HepG2 (cell line): ENCODE measurements at regions not wholly inside any gene's neighbourhood (a gene's known extent, or its start where the extent isn't known, plus 50 kb on each side); places are given as distances from the start of the nearest gene placed in this dataset.

Experiments used
- ATAC-seq: fragments of 200-7000 bp; cut with Tn5 transposase; 3 replicates; pipeline ENCODE4 v1.9.1; 2020; ENCODE audit warnings: mild to moderate bottlenecking, moderate library complexity
- BruUV-seq: library from RNA; stranded (reverse); fragments of 400-500 nt; replicated peaks from 2 replicates; lab custom pipeline; 2021; lab: Mats Ljungman, UMichigan
- CTCF ChIA-PET: fragments of 300-600 bp; formaldehyde crosslinking; extraction: SDS; loops from one replicate; lab custom pipeline; 2021; ENCODE audit warnings: low total read pairs, inconsistent platforms, low intra/inter-chr PET ratio; lab: Yijun Ruan, JAX
- POLR2A ChIA-PET: fragments of 350-600 bp; sonication (Branson Sonifier 250); formaldehyde crosslinking; loops from one replicate; lab custom pipeline; 2020; ENCODE audit warnings: antibody characterized with exemption, inconsistent platforms; lab: Yijun Ruan, JAX
- DNase-seq: peaks from one replicate; pipeline ENCODE4 v3.0.0-alpha.2; 2015; ENCODE audit warnings: low spot score
- FAIRE-seq: peaks from 3 replicates; lab custom pipeline; 2011; peaks lifted over from hg19 to GRCh38; lab: Jason Lieb, UNC
- H2AFZ ChIP-seq: one replicate; pipeline ENCODE4 v1.6.1; 2011; ENCODE audit warnings: low read length, inconsistent platforms
- H3K27ac ChIP-seq: fragments of 300-600 bp; 3 replicates; pipeline ENCODE4 v1.8.0; 2011; ENCODE audit warnings: mixed run types, mild to moderate bottlenecking, mixed read lengths, low read length, inconsistent platforms; ENCODE audit not compliant: insufficient read depth; ENCODE audit errors: extremely low read length
- H3K27me3 ChIP-seq, 2 experiments: fragments of 200-600 bp in 1 of 2; 2 replicates in 1 of 2; 3 replicates in 1 of 2; pipeline versions ENCODE4 v1.6.0 to v1.8.0; 2011; ENCODE audit warnings: low read length in 2 of 2, mild to moderate bottlenecking in 2 of 2, moderate library complexity in 2 of 2, inconsistent platforms in 1 of 2; ENCODE audit not compliant: insufficient read depth in 2 of 2, control insufficient read depth in 1 of 2
- H3K36me3 ChIP-seq, 2 experiments: fragments of 200-600 bp in 1 of 2; replicated peaks in 1 of 2; 2 replicates in 1 of 2; 3 replicates in 1 of 2; pipeline versions ENCODE4 v1.5.1 to v1.8.0; 2011; ENCODE audit warnings: low read length in 2 of 2, inconsistent platforms in 1 of 2; ENCODE audit not compliant: insufficient read depth in 2 of 2, control insufficient read depth in 1 of 2
- H3K4me1 ChIP-seq: 2 replicates; pipeline ENCODE4 v1.5.1; 2012; ENCODE audit warnings: low read length, inconsistent platforms; ENCODE audit not compliant: insufficient read depth
- H3K4me2 ChIP-seq: 2 replicates; pipeline ENCODE4 v1.6.0; 2011; ENCODE audit warnings: low read depth, low read length, inconsistent platforms
- H3K4me3 ChIP-seq, 3 experiments: fragments of 200-600 bp in 1 of 3; sonication (generic), shearing (Covaris generic) in 1 of 3; replicated peaks in 1 of 3; 2 replicates each; pipeline ENCODE4 v1.5.1; 2011 to 2016; ENCODE audit warnings: low read length in 3 of 3, inconsistent platforms in 2 of 3, low read depth in 2 of 3, mild to moderate bottlenecking in 2 of 3, control low read depth in 1 of 3, mixed read lengths in 1 of 3; ENCODE audit not compliant: insufficient read depth in 1 of 3
- H3K79me2 ChIP-seq: one replicate; pipeline ENCODE4 v1.6.1; 2011; ENCODE audit warnings: low read length, inconsistent platforms; ENCODE audit not compliant: insufficient read depth
- H3K9ac ChIP-seq: 2 replicates; pipeline ENCODE4 v1.6.0; 2011; ENCODE audit warnings: mild to moderate bottlenecking, low read depth, low read length, inconsistent platforms; ENCODE audit not compliant: insufficient read depth
- H3K9me3 ChIP-seq: 2 replicates; pipeline ENCODE4 v1.5.1; 2012; ENCODE audit warnings: mild to moderate bottlenecking, low read length
- H4K20me1 ChIP-seq: 2 replicates; pipeline ENCODE4 v1.6.0; 2011; ENCODE audit warnings: inconsistent platforms, mild to moderate bottlenecking, low read length, moderate library complexity; ENCODE audit not compliant: insufficient read depth
- MAFF ChIP-seq: IDR thresholded peaks from 2 replicates; pipeline ENCODE4 v1.6.1; 2011; ENCODE audit warnings: low read depth, low read length, improper control_type of control experiment
- MAFK ChIP-seq, 2 experiments: IDR thresholded peaks in 1 of 2; conservative IDR thresholded peaks in 1 of 2; 2 replicates each; pipeline ENCODE4 v1.6.1; 2011; ENCODE audit warnings: improper control_type of control experiment in 2 of 2, low read length in 2 of 2
- ZNF496 ChIP-seq: sonication (generic); formaldehyde crosslinking; IDR thresholded peaks from 2 replicates; pipeline ENCODE4 v1.8.1; 2023; ENCODE audit warnings: mild to moderate bottlenecking, moderate library complexity, missing genetic modification reagents; ENCODE audit not compliant: insufficient replicate concordance
- WGBS: methylation state at CpG from one replicate; pipeline ENCODE4 v1.1.6; 2017; ENCODE audit warnings: low lambda C conversion rate; 5-methylcytosine and 5-hydroxymethylcytosine counted together
- in situ Hi-C: cut with HindIII; loops from 2 replicates; pipeline ENCODE4 v1.10.0; 2017; ENCODE audit warnings: low pct_unique_long_range_greater_than_20kb; ENCODE audit not compliant: extremely low pct_ligation_motif_present
- intact Hi-C: fragments of 100-400 bp; cut with micrococcal nuclease; formaldehyde crosslinking; loops from one replicate; pipeline ENCODE4 v1.10.0; 2022; ENCODE audit not compliant: unreplicated experiment
- TF ChIP-seq, protein P1 (sequence below): sonication (generic); formaldehyde crosslinking; IDR thresholded peaks from 2 replicates; pipeline ENCODE4 v1.9.0; 2022; ENCODE audit warnings: missing genetic modification reagents, mild to moderate bottlenecking, borderline replicate concordance

DNA sequence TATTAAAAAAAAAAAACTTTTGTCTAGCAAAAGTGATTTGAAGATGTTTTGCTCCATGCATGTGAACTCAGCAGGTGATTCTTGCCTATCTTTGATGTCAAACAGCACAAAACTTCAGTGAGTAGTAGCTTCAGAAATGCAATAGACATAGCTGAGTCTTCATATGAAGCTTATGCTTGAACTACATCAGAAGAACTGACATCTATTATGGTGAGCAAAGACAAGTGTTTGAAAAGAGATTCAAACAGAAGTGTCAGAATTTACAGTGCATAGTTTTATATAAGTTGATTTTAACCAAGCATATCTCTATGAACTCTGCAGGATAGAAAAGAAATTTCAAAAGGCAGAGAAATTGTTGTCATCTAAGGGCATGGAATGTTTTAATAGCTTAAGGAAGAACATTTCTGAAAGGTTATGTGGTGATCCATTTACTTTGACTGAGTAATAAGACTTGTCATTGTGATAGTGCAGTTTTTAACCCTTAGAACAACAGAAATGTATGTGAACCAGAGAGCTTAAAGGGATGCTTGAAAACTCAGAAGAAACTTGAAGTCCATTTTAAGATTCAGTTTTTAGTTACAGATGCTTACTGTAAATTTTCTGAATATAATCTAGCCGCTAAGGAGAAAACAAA, 351.4 kb downstream of the MDFIC start (continued):
- TF ChIP-seq, protein P1, sequence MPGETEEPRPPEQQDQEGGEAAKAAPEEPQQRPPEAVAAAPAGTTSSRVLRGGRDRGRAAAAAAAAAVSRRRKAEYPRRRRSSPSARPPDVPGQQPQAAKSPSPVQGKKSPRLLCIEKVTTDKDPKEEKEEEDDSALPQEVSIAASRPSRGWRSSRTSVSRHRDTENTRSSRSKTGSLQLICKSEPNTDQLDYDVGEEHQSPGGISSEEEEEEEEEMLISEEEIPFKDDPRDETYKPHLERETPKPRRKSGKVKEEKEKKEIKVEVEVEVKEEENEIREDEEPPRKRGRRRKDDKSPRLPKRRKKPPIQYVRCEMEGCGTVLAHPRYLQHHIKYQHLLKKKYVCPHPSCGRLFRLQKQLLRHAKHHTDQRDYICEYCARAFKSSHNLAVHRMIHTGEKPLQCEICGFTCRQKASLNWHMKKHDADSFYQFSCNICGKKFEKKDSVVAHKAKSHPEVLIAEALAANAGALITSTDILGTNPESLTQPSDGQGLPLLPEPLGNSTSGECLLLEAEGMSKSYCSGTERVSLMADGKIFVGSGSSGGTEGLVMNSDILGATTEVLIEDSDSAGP = no peak

DNA sequence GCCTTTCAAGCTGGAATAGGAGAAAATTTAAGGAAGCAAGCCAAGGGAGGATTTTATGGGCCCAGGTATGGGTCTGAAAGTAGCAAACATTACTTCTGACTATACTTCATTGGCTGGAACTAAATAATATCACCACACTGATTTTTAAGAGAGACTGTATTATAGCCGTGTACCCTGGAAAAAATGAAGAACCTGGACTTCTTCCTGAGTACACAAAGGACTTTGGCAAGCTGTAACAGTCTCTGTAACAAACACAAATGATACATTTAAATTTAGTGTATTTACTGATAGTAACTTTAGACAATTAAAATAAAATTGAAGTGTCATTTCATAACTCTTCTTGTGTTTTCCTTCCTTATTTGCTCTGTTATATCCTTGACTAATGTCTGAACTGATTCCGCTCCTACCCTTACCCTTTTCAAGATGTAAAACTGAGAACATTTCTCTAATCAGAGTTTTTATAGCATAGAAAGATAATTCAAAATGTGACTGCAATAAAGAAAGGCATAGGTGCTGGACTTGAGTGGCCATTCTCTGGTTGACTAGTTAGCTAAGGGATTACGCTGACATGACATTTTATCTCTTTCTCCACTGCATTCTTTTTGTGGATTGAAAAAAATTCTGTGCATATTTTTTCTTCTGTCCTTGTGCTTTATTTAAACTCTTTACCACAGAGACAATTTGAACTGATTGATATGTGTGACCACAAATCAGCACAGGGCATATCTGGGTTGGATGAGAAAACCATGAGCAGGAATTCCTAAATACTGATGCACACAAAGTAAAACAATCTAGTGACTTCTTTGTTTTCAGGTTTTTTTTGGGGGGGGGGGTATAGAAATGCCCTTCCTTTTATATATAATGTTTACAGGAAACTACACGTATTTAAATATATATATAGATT, 349.7 kb downstream of the MDFIC start:
- H2AFZ ChIP-seq = no peak overlapping the region
- ATAC-seq (no peak), DNase-seq (no peak), FAIRE-seq (no peak)
- H3K9me3 ChIP-seq = no peaks in the 10 kb centered on the region
- H3K79me2 ChIP-seq = no peaks in the 10 kb centered on the region
- H3K4me2 ChIP-seq = no peak overlapping the region
- no peaks in the 10 kb centered on the region for H4K20me1 ChIP-seq
- no peak overlapping the region for H3K4me3 ChIP-seq
- no peaks in the 10 kb centered on the region for H3K36me3 ChIP-seq
- no peaks in the 10 kb centered on the region for H3K27me3 ChIP-seq
- H3K4me1 ChIP-seq = no peaks in the 10 kb centered on the region
- H3K27ac ChIP-seq = no peak overlapping the region
- ChIA-PET CTCF (no interaction called here), POLR2A (no interaction called here)
- BruUV-seq = no TSS peak
- WGBS = 33% methylated on average over 4 of the region's 4 CpGs
- no peak overlapping the region for H3K9ac ChIP-seq
- intact Hi-C loops (no loop called here), in situ Hi-C loops (no loop called here)
- TF ChIP-seq MAFF (peak; percentile 94), MAFK (conservative IDR thresholded peaks at IDR 0.05 in 1 of 2, IDR thresholded peaks at IDR 0.05 in 1 of 2; ENCODE audit: low read length in 2 of 2) (peak; percentile 90 to 96), ZNF496 (CRISPR knock-in tag) (no peak)
